Endodermal cell (in vitro differentiated cells): ENCODE measurements at regions not wholly inside any gene's neighbourhood (a gene's known extent, or its start where the extent isn't known, plus 50 kb on each side); places are given as distances from the start of the nearest gene placed in this dataset.

Source experiments
- DNase-seq: peaks from one replicate; pipeline ENCODE4 v3.0.0-alpha.2; 2017
- H3K27ac ChIP-seq: 2 replicates; pipeline ENCODE4 v1.5.1; 2013; ENCODE audit warnings: mild to moderate bottlenecking, low read depth, low read length, moderate library complexity
- H3K27me3 ChIP-seq: 2 replicates; pipeline ENCODE4 v1.6.1; 2013; ENCODE audit warnings: mild to moderate bottlenecking, low read length, moderate library complexity; ENCODE audit not compliant: insufficient read depth, control insufficient read depth, poor library complexity, severe bottlenecking
- H3K36me3 ChIP-seq: 2 replicates; pipeline ENCODE4 v1.7.0; 2013; ENCODE audit warnings: mild to moderate bottlenecking, low read length, moderate library complexity; ENCODE audit not compliant: control insufficient read depth, insufficient read depth
- H3K4me1 ChIP-seq: one replicate; pipeline ENCODE4 v1.7.0; 2013; ENCODE audit warnings: low read length; ENCODE audit not compliant: control insufficient read depth, insufficient read depth
- H3K4me3 ChIP-seq: 2 replicates; pipeline ENCODE4 v1.5.1; 2013; ENCODE audit warnings: mild to moderate bottlenecking, low read length, moderate library complexity
- H3K9ac ChIP-seq: 2 replicates; pipeline ENCODE4 v1.6.1; 2013; ENCODE audit warnings: mild to moderate bottlenecking, low read length, moderate library complexity; ENCODE audit not compliant: poor library complexity, severe bottlenecking; ENCODE audit errors: extremely low read depth
- H3K9me3 ChIP-seq: 2 replicates; pipeline ENCODE4 v1.6.1; 2013; ENCODE audit warnings: mild to moderate bottlenecking, low read length, moderate library complexity; ENCODE audit not compliant: control insufficient read depth
- H3K27ac Mint-ChIP-seq: 2 replicates; pipeline ENCODE4 v1.8.0; 2020; ENCODE audit warnings: mixed read lengths
- H3K27me3 Mint-ChIP-seq: 2 replicates; pipeline ENCODE4 v1.8.0; 2021; ENCODE audit warnings: mild to moderate bottlenecking, mixed read lengths; ENCODE audit not compliant: insufficient read depth
- H3K36me3 Mint-ChIP-seq: 2 replicates; pipeline ENCODE4 v1.8.0; 2020; ENCODE audit warnings: low read depth, mixed read lengths
- H3K4me1 Mint-ChIP-seq: 2 replicates; pipeline ENCODE4 v1.8.0; 2020; ENCODE audit warnings: mixed read lengths
- H3K4me3 Mint-ChIP-seq: 2 replicates; pipeline ENCODE4 v1.8.0; 2020; ENCODE audit warnings: mild to moderate bottlenecking, moderate library complexity, mixed read lengths
- H3K9me3 Mint-ChIP-seq: 2 replicates; pipeline ENCODE4 v1.8.0; 2020; ENCODE audit warnings: mild to moderate bottlenecking, mixed read lengths
- CTCF ChIP-seq: fragments of 200-600 bp; sonication (generic); conservative IDR thresholded peaks from 2 replicates; pipeline ENCODE4 v1.5.0; 2021; ENCODE audit warnings: antibody characterized with exemption, mild to moderate bottlenecking
- WGBS, 2 experiments: methylation state at CpG; one replicate each; pipeline versions ENCODE4 v1.1.5 to v1.1.7; 2013; ENCODE audit warnings: missing lambda C conversion rate in 2 of 2, mixed read lengths in 1 of 2; ENCODE audit not compliant: insufficient coverage in 1 of 2, insufficient read length in 1 of 2; 5-methylcytosine and 5-hydroxymethylcytosine counted together

- 96 to 100% methylated on average over 1 of the region's 1 CpG for WGBS, 2 experiments
- no peak overlapping the region for H3K4me3 ChIP-seq
- H3K36me3 ChIP-seq: no peaks in the 10 kb centered on the region
- DNase-seq: no peak
- no peak for TF ChIP-seq CTCF
- H3K27ac ChIP-seq: no peak overlapping the region
- H3K27me3 ChIP-seq: no peaks in the 10 kb centered on the region
- no peaks in the 10 kb centered on the region for H3K36me3 Mint-ChIP-seq
- H3K27ac Mint-ChIP-seq: no peak overlapping the region
- H3K9me3 ChIP-seq: no peaks in the 10 kb centered on the region
- H3K4me1 Mint-ChIP-seq: peaks cover 12% of the 10 kb centered on the region
- no peaks in the 10 kb centered on the region for H3K9me3 Mint-ChIP-seq
- H3K4me1 ChIP-seq: peaks cover 3% of the 10 kb centered on the region
- no peak overlapping the region for H3K4me3 Mint-ChIP-seq
- no peaks in the 10 kb centered on the region for H3K27me3 Mint-ChIP-seq
- H3K9ac ChIP-seq: no peak overlapping the region
These were observed 471.3 kb downstream of the LRRC70 start for GRCh38 chr5:63049935-63050334.

- no peak for DNase-seq
- no peak overlapping the region for H3K4me3 Mint-ChIP-seq
- no peak overlapping the region for H3K4me3 ChIP-seq
- 69 to 76% methylated on average over 2 of the region's 2 CpGs for WGBS, 2 experiments
- no peak overlapping the region for H3K27ac ChIP-seq
- H3K27me3 Mint-ChIP-seq: no peaks in the 10 kb centered on the region
- H3K36me3 ChIP-seq: no peaks in the 10 kb centered on the region
- H3K27ac Mint-ChIP-seq: no peak overlapping the region
- no peak overlapping the region for H3K9ac ChIP-seq
- no peaks in the 10 kb centered on the region for H3K4me1 ChIP-seq
- no peaks in the 10 kb centered on the region for H3K9me3 Mint-ChIP-seq
- H3K27me3 ChIP-seq: no peaks in the 10 kb centered on the region
- no peak for TF ChIP-seq CTCF
- H3K9me3 ChIP-seq: no peaks in the 10 kb centered on the region
- H3K36me3 Mint-ChIP-seq: no peaks in the 10 kb centered on the region
- peaks cover 1% of the 10 kb centered on the region for H3K4me1 Mint-ChIP-seq
These were observed 465.2 kb downstream of the LRRC70 start for GRCh38 chr5:63043792-63044191.

GRCh38 chr5:63032343-63032742, 453.7 kb downstream of the LRRC70 start:
- no peaks in the 10 kb centered on the region for H3K36me3 ChIP-seq
- Mint-ChIP-seq H3K36me3 (peaks cover 3% of the 10 kb centered on the region), H3K27ac (no peak overlapping the region), H3K9me3 (peaks cover 70% of the 10 kb centered on the region), H3K4me3 (no peak overlapping the region), H3K4me1 (no peaks in the 10 kb centered on the region), H3K27me3 (no peaks in the 10 kb centered on the region)
- H3K9me3 ChIP-seq: peaks cover 62% of the 10 kb centered on the region
- peak overlapping the region; percentile 71 for H3K4me3 ChIP-seq
- no peaks in the 10 kb centered on the region for H3K4me1 ChIP-seq
- no peaks in the 10 kb centered on the region for H3K27me3 ChIP-seq
- no peak for DNase-seq
- no peak for TF ChIP-seq CTCF
- no peak overlapping the region for H3K27ac ChIP-seq
- 81 to 93% methylated on average over 2 of the region's 2 CpGs for WGBS, 2 experiments
- no peak overlapping the region for H3K9ac ChIP-seq
